GM12878 (cell line): ENCODE measurements at regions not wholly inside any gene's neighbourhood (a gene's known extent, or its start where the extent isn't known, plus 50 kb on each side); places are given as distances from the start of the nearest gene placed in this dataset.

Experiments used
- ATAC-seq: fragments of 200-7000 bp; cut with Tn5 transposase; 3 replicates; pipeline ENCODE4 v1.9.1; 2020; ENCODE audit warnings: mild to moderate bottlenecking, moderate library complexity
- BruUV-seq: library from RNA; stranded (reverse); fragments of 400-500 nt; replicated peaks from 2 replicates; lab custom pipeline; 2021; lab: Mats Ljungman, UMichigan
- CTCF ChIA-PET: fragments of 300-600 bp; sonication (Branson Sonifier 250); formaldehyde crosslinking; extraction: SDS; loops from one replicate; lab custom pipeline; 2021; ENCODE audit warnings: inconsistent platforms; lab: Yijun Ruan, JAX
- POLR2A ChIA-PET: fragments of 350-600 bp; formaldehyde crosslinking; extraction: SDS; loops from one replicate; lab custom pipeline; 2021; ENCODE audit warnings: inconsistent platforms; lab: Charles Lee
- RAD21 ChIA-PET: fragments of 300-600 bp; sonication (Branson Sonifier 250); formaldehyde crosslinking; loops from one replicate; lab custom pipeline; 2023; ENCODE audit warnings: antibody characterized with exemption; ENCODE audit not compliant: unreplicated experiment; lab: Charles Lee
- SMC1A ChIA-PET: fragments of 300-600 bp; sonication (Branson Sonifier 250); formaldehyde crosslinking; loops from one replicate; lab custom pipeline; 2023; ENCODE audit not compliant: unreplicated experiment, uncharacterized antibody; lab: Charles Lee
- DNase-seq: peaks from one replicate; pipeline ENCODE4 v3.0.0-alpha.2; 2011; ENCODE audit warnings: low read depth, low spot score
- FAIRE-seq: peaks from 3 replicates; lab custom pipeline; 2011; peaks lifted over from hg19 to GRCh38; lab: Jason Lieb, UNC
- H2AFZ ChIP-seq: 2 replicates; pipeline ENCODE4 v1.6.0; 2011; ENCODE audit warnings: low read depth, low read length, control low read depth; ENCODE audit not compliant: control insufficient read depth
- H3K27ac ChIP-seq: 2 replicates; pipeline ENCODE4 v1.5.1; 2011; ENCODE audit warnings: control low read depth; ENCODE audit not compliant: control insufficient read depth, insufficient read depth
- H3K27me3 ChIP-seq, 2 experiments: replicated peaks in 1 of 2; 2 replicates each; pipeline versions ENCODE4 v1.6.0 to v1.6.1; 2011; ENCODE audit warnings: low read length in 1 of 2; ENCODE audit not compliant: control insufficient read depth in 2 of 2, insufficient read depth in 2 of 2
- H3K36me3 ChIP-seq, 2 experiments: 2 replicates each; pipeline ENCODE4 v1.5.1; 2011; ENCODE audit warnings: low read length in 1 of 2; ENCODE audit not compliant: control insufficient read depth in 2 of 2, insufficient read depth in 2 of 2
- H3K4me1 ChIP-seq: 2 replicates; pipeline ENCODE4 v1.6.1; 2011; ENCODE audit warnings: mild to moderate bottlenecking, low read length, moderate library complexity, mixed read lengths; ENCODE audit not compliant: control insufficient read depth, insufficient read depth
- H3K4me2 ChIP-seq: 2 replicates; pipeline ENCODE4 v1.6.0; 2011; ENCODE audit warnings: control low read depth; ENCODE audit not compliant: control insufficient read depth, insufficient read depth
- H3K4me3 ChIP-seq: fragments of 200-600 bp; sonication (generic); 2 replicates; pipeline ENCODE4 v1.5.1; 2016
- H3K79me2 ChIP-seq: 2 replicates; pipeline ENCODE4 v1.6.0; 2011; ENCODE audit warnings: low read length; ENCODE audit not compliant: control insufficient read depth, insufficient read depth
- H3K9ac ChIP-seq: 2 replicates; pipeline ENCODE4 v1.8.0; 2011; ENCODE audit warnings: low read length, control low read depth, mixed read lengths; ENCODE audit not compliant: control insufficient read depth, insufficient read depth
- H3K9me3 ChIP-seq: replicated peaks from 3 replicates; pipeline ENCODE4 v1.5.1; 2011; ENCODE audit warnings: mild to moderate bottlenecking, low read length; ENCODE audit not compliant: control insufficient read depth, insufficient read depth
- H4K20me1 ChIP-seq: 2 replicates; pipeline ENCODE4 v1.6.0; 2011; ENCODE audit not compliant: control insufficient read depth, insufficient read depth
- BCL11A ChIP-seq: IDR thresholded peaks from 2 replicates; pipeline ENCODE4 v1.6.1; 2011; ENCODE audit warnings: low read depth, low read length
- CHD2 ChIP-seq: IDR thresholded peaks from 2 replicates; pipeline ENCODE4 v1.6.1; 2011; ENCODE audit warnings: low read depth, low read length, improper control_type of control experiment, borderline replicate concordance
- ELK1 ChIP-seq: IDR thresholded peaks from 2 replicates; pipeline ENCODE4 v1.6.1; 2012; ENCODE audit warnings: low read depth, low read length, improper control_type of control experiment
- HDAC2 ChIP-seq: fragments of 200-600 bp; sonication (generic); IDR thresholded peaks from 2 replicates; pipeline ENCODE4 v1.6.1; 2017
- JUNB ChIP-seq: IDR thresholded peaks from 2 replicates; pipeline ENCODE4 v1.6.1; 2016; ENCODE audit warnings: antibody characterized with exemption, mild to moderate bottlenecking
- RAD51 ChIP-seq: fragments of 450-650 bp; IDR thresholded peaks from 2 replicates; pipeline ENCODE4 v1.6.1; 2016; ENCODE audit warnings: moderate library complexity, mild to moderate bottlenecking, inconsistent platforms
- RBBP5 ChIP-seq: fragments of 200-600 bp; sonication (generic); conservative IDR thresholded peaks from 2 replicates; pipeline ENCODE4 v1.6.1; 2016
- RUNX3 ChIP-seq: IDR thresholded peaks from 2 replicates; pipeline ENCODE4 v1.6.1; 2012; ENCODE audit warnings: low read length, inconsistent platforms
- SRF ChIP-seq, 2 experiments: IDR thresholded peaks; 2 replicates each; pipeline ENCODE4 v1.6.1; 2011; ENCODE audit warnings: low read depth in 2 of 2, low read length in 2 of 2, mild to moderate bottlenecking in 1 of 2, moderate library complexity in 1 of 2
- ZNF622 ChIP-seq: fragments of 450-650 bp; IDR thresholded peaks from 2 replicates; pipeline ENCODE4 v1.6.1; 2017; ENCODE audit warnings: mild to moderate bottlenecking, inconsistent platforms
- WGBS: methylation state at CpG from one replicate; pipeline ENCODE4 v1.1.6; 2016; ENCODE audit warnings: low lambda C conversion rate; ENCODE audit not compliant: insufficient replicate concordance, insufficient coverage; ENCODE audit errors: missing lambda C conversion rate; 5-methylcytosine and 5-hydroxymethylcytosine counted together
- in situ Hi-C: fragments of 300-500 bp; cut with MboI; formaldehyde crosslinking; loops from 9 replicates; pipeline ENCODE4 v1.14.3; 2018; ENCODE audit warnings: mixed read lengths
- intact Hi-C: fragments of 100-400 bp; cut with micrococcal nuclease; formaldehyde crosslinking; loops from one replicate; pipeline ENCODE4 v1.14.2; 2022; ENCODE audit not compliant: unreplicated experiment
- TF ChIP-seq, protein P1 (sequence below): IDR thresholded peaks from 2 replicates; pipeline ENCODE4 v1.6.1; 2012; ENCODE audit warnings: low read depth, low read length, improper control_type of control experiment

DNA sequence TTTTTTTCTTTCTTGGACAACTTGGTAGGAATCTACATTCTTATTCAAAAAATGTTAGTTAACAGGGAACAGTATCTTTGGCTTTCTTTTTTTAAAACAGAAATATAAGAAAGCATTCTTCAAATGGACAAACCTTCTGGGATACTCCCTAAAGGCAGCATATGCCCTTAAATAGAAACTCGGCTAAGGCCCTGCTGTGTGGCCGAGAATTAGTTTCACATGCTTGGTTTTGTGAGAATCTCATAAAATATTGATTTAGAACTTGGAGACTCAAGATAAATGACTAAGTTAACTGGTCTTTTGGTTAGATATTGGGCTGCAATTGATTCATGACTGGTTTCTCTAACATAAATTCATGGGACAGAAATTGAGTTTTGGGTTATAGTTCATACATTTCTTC, 359.9 kb upstream of the XYLT1 start:
- intact Hi-C loops (no loop called here), in situ Hi-C loops (no loop called here)
- H3K4me1 ChIP-seq: no peaks in the 10 kb centered on the region
- no peaks in the 10 kb centered on the region for H3K9me3 ChIP-seq
- no TSS peak for BruUV-seq
- no peak overlapping the region for H3K4me3 ChIP-seq
- H4K20me1 ChIP-seq: no peaks in the 10 kb centered on the region
- no peak overlapping the region for H3K9ac ChIP-seq
- 0% methylated on average over 2 of the region's 2 CpGs for WGBS
- no peaks in the 10 kb centered on the region for H3K27me3 ChIP-seq
- no peak for DNase-seq
- ChIA-PET CTCF (no interaction called here), SMC1A (no interaction called here), POLR2A (no interaction called here), RAD21 (no interaction called here)
- H3K79me2 ChIP-seq: no peaks in the 10 kb centered on the region
- ATAC-seq: no peak
- H3K27ac ChIP-seq: no peak overlapping the region
- TF ChIP-seq ELK1: no peak
- TF ChIP-seq RUNX3: no peak
- no peak for TF ChIP-seq HDAC2
- no peak overlapping the region for H3K4me2 ChIP-seq
- FAIRE-seq: no peak
- no peaks in the 10 kb centered on the region for H3K36me3 ChIP-seq
- H2AFZ ChIP-seq: no peak overlapping the region

DNA sequence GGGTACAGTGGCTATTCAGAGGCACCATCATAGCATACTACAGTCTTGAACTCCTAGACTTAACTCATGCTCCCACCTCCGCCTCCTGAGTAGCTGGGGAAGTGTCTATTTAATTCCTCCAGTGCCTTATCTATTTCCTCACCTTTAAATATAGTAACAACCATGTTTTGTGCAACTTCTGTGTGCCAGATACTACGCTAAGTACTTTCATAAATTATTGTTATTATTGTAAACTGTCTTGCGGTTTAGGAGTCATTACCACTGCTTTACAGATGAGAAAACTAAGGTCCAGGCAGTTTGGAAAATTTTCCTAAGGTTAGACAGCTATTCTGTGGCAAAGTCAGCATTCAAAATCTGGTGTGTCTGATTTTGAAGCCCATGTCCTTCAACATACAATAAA, 359.1 kb upstream of the XYLT1 start:
- WGBS: 19% methylated on average over 3 of the region's 3 CpGs
- H3K4me2 ChIP-seq: no peak overlapping the region
- H3K79me2 ChIP-seq: no peaks in the 10 kb centered on the region
- no peak overlapping the region for H3K4me3 ChIP-seq
- no peaks in the 10 kb centered on the region for H3K27me3 ChIP-seq
- in situ Hi-C loops (no loop called here), intact Hi-C loops (no loop called here)
- ChIA-PET SMC1A (no interaction called here), CTCF (no interaction called here), RAD21 (no interaction called here), POLR2A (no interaction called here)
- no peaks in the 10 kb centered on the region for H3K4me1 ChIP-seq
- H2AFZ ChIP-seq: no peak overlapping the region
- H3K9ac ChIP-seq: no peak overlapping the region
- H3K27ac ChIP-seq: no peak overlapping the region
- H3K36me3 ChIP-seq: no peaks in the 10 kb centered on the region
- no peak for DNase-seq
- no peaks in the 10 kb centered on the region for H4K20me1 ChIP-seq
- no TSS peak for BruUV-seq
- H3K9me3 ChIP-seq: no peaks in the 10 kb centered on the region
- TF ChIP-seq JUNB (no peak), CHD2 (no peak), RBBP5 (no peak), SRF (IDR thresholded peaks at IDR 0.05; ENCODE audit: low read depth in 2 of 2, low read length in 2 of 2) (no peak), ZNF622 (no peak), BCL11A (no peak), RAD51 (no peak)
- TF ChIP-seq, protein P1, sequence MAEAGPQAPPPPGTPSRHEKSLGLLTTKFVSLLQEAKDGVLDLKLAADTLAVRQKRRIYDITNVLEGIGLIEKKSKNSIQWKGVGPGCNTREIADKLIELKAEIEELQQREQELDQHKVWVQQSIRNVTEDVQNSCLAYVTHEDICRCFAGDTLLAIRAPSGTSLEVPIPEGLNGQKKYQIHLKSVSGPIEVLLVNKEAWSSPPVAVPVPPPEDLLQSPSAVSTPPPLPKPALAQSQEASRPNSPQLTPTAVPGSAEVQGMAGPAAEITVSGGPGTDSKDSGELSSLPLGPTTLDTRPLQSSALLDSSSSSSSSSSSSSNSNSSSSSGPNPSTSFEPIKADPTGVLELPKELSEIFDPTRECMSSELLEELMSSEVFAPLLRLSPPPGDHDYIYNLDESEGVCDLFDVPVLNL: no peak
- TF ChIP-seq, all 136 proteins: peak for 0
- ATAC-seq: no peak
- no peak for FAIRE-seq
